ENCODE measurements at regions not wholly inside any gene's neighbourhood (a gene's known extent, or its start where the extent isn't known, plus 50 kb on each side); places are given as distances from the start of the nearest gene placed in this dataset.

- TF ChIP-seq POLR2AphosphoS5 (IDR thresholded peaks at IDR 0.05) (no peak), POLR2A (IDR thresholded peaks at IDR 0.05) (no peak), EP300 (IDR thresholded peaks at IDR 0.05; ENCODE audit: low read depth) (no peak)
Measured at GRCh38 chr4:154953691-154954090, 172.6 kb downstream of the RBM46 start.
